GM12878 (cell line): ENCODE measurements at regions not wholly inside any gene's neighbourhood (a gene's known extent, or its start where the extent isn't known, plus 50 kb on each side); places are given as distances from the start of the nearest gene placed in this dataset.

Experiments used
- JUNB ChIP-seq: IDR thresholded peaks from 2 replicates; pipeline ENCODE4 v1.6.1; 2016; ENCODE audit warnings: antibody characterized with exemption, mild to moderate bottlenecking
- PML ChIP-seq: IDR thresholded peaks from 2 replicates; pipeline ENCODE4 v1.6.1; 2012; ENCODE audit warnings: low read length, inconsistent platforms
- TCF3 ChIP-seq: IDR thresholded peaks from 2 replicates; pipeline ENCODE4 v1.6.1; 2012; ENCODE audit warnings: low read depth, mild to moderate bottlenecking, low read length, borderline replicate concordance; ENCODE audit not compliant: insufficient read depth
- ZNF274 ChIP-seq: IDR thresholded peaks from one replicate; pipeline ENCODE4 v1.8.0; 2011; ENCODE audit not compliant: insufficient read length, insufficient read depth
- ZSCAN29 ChIP-seq: fragments of 450-650 bp; IDR thresholded peaks from 2 replicates; pipeline ENCODE4 v1.6.1; 2017; ENCODE audit warnings: mild to moderate bottlenecking, moderate library complexity
- TF ChIP-seq, protein P1 (sequence below), 3 experiments: IDR thresholded peaks in 2 of 3; conservative IDR thresholded peaks in 1 of 3; 2 replicates each; pipeline ENCODE4 v1.5.1; 2011; ENCODE audit warnings: low read depth in 3 of 3, low read length in 3 of 3, mild to moderate bottlenecking in 3 of 3, control low read depth in 2 of 3, moderate library complexity in 2 of 3, inconsistent platforms in 1 of 3, mixed read lengths in 1 of 3; ENCODE audit not compliant: control insufficient read depth in 2 of 3, insufficient read depth in 1 of 3; ENCODE audit errors: extremely low read depth in 1 of 3
- TF ChIP-seq, protein P2 (sequence below): IDR thresholded peaks from 2 replicates; pipeline ENCODE4 v1.6.1; 2011; ENCODE audit warnings: low read depth, low read length, improper control_type of control experiment, borderline replicate concordance

DNA sequence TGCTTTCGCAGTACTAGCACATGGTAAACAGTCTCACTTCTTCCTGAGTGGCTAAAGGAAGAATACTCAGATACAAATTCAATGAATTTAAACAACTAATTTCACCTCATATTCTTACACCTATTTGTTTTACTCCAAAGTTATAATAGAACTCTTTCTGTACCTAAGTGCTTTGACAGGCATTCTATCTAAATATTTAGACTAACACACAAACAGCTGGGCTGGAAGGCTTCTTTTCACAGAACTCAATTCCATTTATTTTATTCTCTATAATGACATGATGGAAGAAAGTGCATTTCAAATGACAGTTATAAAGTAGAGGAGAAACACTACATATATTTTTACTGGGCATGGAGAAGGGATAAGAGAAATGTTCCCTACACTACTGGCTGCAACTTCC is 384.9 kb upstream of the SPTLC3 start:
- TF ChIP-seq, protein P1, sequence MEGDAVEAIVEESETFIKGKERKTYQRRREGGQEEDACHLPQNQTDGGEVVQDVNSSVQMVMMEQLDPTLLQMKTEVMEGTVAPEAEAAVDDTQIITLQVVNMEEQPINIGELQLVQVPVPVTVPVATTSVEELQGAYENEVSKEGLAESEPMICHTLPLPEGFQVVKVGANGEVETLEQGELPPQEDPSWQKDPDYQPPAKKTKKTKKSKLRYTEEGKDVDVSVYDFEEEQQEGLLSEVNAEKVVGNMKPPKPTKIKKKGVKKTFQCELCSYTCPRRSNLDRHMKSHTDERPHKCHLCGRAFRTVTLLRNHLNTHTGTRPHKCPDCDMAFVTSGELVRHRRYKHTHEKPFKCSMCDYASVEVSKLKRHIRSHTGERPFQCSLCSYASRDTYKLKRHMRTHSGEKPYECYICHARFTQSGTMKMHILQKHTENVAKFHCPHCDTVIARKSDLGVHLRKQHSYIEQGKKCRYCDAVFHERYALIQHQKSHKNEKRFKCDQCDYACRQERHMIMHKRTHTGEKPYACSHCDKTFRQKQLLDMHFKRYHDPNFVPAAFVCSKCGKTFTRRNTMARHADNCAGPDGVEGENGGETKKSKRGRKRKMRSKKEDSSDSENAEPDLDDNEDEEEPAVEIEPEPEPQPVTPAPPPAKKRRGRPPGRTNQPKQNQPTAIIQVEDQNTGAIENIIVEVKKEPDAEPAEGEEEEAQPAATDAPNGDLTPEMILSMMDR (IDR thresholded peaks at IDR 0.05 in 2 of 3, conservative IDR thresholded peaks at IDR 0.05 in 1 of 3; ENCODE audit: control insufficient read depth in 2 of 3, extremely low read depth in 1 of 3, insufficient read depth in 1 of 3, low read depth in 3 of 3, low read length in 3 of 3): no peak
- TF ChIP-seq TCF3 (no peak), PML (no peak), JUNB (no peak), ZNF274 (no peak), ZSCAN29 (no peak)
- TF ChIP-seq, protein P2, sequence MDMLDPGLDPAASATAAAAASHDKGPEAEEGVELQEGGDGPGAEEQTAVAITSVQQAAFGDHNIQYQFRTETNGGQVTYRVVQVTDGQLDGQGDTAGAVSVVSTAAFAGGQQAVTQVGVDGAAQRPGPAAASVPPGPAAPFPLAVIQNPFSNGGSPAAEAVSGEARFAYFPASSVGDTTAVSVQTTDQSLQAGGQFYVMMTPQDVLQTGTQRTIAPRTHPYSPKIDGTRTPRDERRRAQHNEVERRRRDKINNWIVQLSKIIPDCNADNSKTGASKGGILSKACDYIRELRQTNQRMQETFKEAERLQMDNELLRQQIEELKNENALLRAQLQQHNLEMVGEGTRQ: no peak
